Neural crest cell (in vitro differentiated cells): ENCODE measurements at regions not wholly inside any gene's neighbourhood (a gene's known extent, or its start where the extent isn't known, plus 50 kb on each side); places are given as distances from the start of the nearest gene placed in this dataset.

Source experiments
- DNase-seq: peaks from one replicate; pipeline ENCODE4 v3.0.0; 2021; ENCODE audit warnings: low read depth, mixed read lengths, low spot score
- H3K27ac Mint-ChIP-seq: one replicate; pipeline ENCODE4 v1.8.0; 2021; ENCODE audit warnings: mild to moderate bottlenecking, mixed read lengths; ENCODE audit not compliant: unreplicated experiment
- H3K27me3 Mint-ChIP-seq: 2 replicates; pipeline ENCODE4 v1.8.0; 2021; ENCODE audit warnings: low read depth, mild to moderate bottlenecking, mixed read lengths
- H3K36me3 Mint-ChIP-seq: 2 replicates; pipeline ENCODE4 v1.8.0; 2021; ENCODE audit warnings: low read depth, mild to moderate bottlenecking, mixed read lengths
- H3K4me1 Mint-ChIP-seq: 2 replicates; pipeline ENCODE4 v1.8.0; 2021; ENCODE audit warnings: mixed read lengths
- H3K4me3 Mint-ChIP-seq: one replicate; pipeline ENCODE4 v1.8.0; 2021; ENCODE audit warnings: mild to moderate bottlenecking, mixed read lengths
- H3K9me3 Mint-ChIP-seq: 2 replicates; pipeline ENCODE4 v1.8.0; 2021; ENCODE audit warnings: mixed read lengths
- TF ChIP-seq, protein P1 (sequence below): fragments of 200-600 bp; sonication (generic); conservative IDR thresholded peaks from 2 replicates; pipeline ENCODE4 v1.5.0; 2021; ENCODE audit warnings: antibody characterized with exemption, mild to moderate bottlenecking

DNA sequence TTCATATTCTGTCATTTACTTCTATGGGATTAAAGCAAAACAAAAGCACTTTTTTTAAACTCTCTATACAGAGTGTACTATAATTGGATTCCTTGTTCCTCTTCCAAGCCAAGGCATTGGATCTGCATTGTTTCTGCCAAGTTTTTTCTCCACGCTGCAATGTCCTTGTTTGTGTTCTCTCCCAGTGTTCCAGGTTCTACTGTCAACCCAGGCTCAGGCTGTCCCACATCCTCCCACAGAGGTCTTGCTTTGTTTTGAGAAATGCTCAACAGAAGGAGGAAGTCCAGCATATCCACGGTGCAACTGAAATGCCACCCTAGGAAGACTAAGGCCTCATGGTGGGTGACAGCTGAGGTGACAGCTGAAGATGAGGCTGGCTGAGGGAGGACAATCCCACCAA is 287.1 kb upstream of the PRDM1 start:
- DNase-seq = no peak
- H3K27ac Mint-ChIP-seq = no peak overlapping the region
- no peaks in the 10 kb centered on the region for H3K36me3 Mint-ChIP-seq
- TF ChIP-seq, protein P1, sequence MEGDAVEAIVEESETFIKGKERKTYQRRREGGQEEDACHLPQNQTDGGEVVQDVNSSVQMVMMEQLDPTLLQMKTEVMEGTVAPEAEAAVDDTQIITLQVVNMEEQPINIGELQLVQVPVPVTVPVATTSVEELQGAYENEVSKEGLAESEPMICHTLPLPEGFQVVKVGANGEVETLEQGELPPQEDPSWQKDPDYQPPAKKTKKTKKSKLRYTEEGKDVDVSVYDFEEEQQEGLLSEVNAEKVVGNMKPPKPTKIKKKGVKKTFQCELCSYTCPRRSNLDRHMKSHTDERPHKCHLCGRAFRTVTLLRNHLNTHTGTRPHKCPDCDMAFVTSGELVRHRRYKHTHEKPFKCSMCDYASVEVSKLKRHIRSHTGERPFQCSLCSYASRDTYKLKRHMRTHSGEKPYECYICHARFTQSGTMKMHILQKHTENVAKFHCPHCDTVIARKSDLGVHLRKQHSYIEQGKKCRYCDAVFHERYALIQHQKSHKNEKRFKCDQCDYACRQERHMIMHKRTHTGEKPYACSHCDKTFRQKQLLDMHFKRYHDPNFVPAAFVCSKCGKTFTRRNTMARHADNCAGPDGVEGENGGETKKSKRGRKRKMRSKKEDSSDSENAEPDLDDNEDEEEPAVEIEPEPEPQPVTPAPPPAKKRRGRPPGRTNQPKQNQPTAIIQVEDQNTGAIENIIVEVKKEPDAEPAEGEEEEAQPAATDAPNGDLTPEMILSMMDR = no peak
- no peak overlapping the region for H3K4me3 Mint-ChIP-seq
- H3K9me3 Mint-ChIP-seq = no peaks in the 10 kb centered on the region
- no peaks in the 10 kb centered on the region for H3K27me3 Mint-ChIP-seq
- H3K4me1 Mint-ChIP-seq = no peaks in the 10 kb centered on the region

DNA sequence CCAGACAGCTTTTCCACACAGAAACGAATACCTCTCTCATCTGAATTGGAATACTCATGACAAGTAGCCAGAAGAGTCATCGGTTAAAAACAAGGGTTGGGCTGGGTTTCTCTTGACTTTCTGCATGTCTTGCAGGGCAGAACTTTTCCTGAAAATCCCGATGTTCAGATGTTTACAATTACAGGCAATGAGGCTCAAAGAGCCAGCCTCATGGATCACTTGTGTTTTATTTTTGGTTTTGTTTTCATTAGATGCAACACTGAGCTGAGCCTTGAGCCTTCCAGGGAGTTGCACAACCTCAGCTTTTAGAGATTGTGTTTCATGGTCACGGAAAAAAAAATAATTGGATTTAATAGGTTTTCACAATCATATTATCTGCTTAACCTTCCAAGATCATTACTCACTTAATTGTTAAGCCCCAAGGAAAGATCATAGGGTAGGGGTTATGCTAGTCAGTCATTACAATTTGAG is 288.1 kb upstream of the PRDM1 start:
- no peak overlapping the region for H3K27ac Mint-ChIP-seq
- H3K4me1 Mint-ChIP-seq = no peaks in the 10 kb centered on the region
- H3K36me3 Mint-ChIP-seq = no peaks in the 10 kb centered on the region
- no peak overlapping the region for H3K4me3 Mint-ChIP-seq
- DNase-seq = no peak
- H3K9me3 Mint-ChIP-seq = no peaks in the 10 kb centered on the region
- no peaks in the 10 kb centered on the region for H3K27me3 Mint-ChIP-seq
- TF ChIP-seq, protein P1 = no peak

DNA sequence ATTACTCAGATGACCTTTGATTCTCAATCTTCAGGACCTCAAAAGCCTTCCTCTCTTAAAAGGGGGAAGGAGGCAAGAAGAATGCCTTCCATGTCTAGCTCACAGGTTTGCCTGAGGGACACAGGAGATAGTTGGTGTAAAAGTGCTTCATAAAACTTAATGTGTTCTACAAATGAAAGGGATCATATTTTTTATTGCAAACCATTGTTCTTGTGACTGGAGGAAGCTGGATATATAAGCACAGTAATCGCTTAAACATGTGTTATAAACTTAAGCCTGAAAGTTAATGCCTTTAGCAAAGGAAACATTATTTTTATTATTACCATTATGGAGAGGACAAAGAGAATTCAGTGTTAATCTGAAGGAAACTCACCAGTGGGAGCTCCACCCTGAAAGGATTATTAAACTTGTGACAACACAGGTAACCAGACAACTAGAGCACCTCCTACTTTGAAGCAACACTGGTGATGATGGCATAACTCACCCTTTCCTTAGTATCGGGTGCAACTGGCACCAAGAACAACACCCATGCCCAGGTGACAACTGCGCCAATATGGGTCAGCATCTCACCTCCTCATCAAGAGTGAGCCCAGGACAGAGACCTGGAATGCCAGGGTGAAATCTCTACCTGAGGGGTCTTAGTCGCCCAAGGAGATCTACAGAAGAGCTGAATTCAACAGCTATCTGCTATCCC is 288.7 kb upstream of the PRDM1 start:
- Mint-ChIP-seq H3K4me1 (no peaks in the 10 kb centered on the region), H3K9me3 (no peaks in the 10 kb centered on the region), H3K27me3 (no peaks in the 10 kb centered on the region), H3K36me3 (no peaks in the 10 kb centered on the region), H3K4me3 (no peak overlapping the region), H3K27ac (no peak overlapping the region)
- no peak for DNase-seq
- TF ChIP-seq, protein P1 = no peak

DNA sequence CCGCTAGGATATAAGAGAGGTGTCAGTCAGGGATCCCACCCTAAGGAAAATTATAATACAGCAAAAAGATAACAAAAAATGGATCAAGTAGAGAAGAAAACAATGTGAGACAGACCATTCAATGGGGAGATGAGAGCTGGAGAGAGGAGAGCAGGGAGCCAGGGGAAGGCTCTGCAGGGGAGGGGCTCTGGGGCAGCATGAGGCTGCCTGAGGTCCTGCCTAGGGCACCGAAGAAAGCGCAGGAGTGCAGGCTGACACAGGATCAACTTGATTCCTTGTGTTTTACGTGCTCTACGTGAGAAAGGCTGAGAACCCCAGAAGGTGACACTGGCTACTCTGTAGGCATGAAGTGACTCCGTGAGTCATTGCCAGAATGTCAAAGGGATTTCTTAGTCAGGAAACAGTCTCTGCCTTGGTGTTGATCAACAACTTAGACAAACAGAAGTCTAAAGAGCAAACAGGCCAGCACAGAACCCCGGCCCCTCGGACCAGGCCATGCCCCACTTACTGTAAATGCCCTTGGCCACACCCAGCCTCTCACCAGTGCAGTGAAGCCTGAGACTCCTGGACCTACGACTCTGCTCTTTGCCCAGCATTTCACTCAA is 290.1 kb upstream of the PRDM1 start:
- DNase-seq = no peak
- TF ChIP-seq, protein P1 = no peak
- no peaks in the 10 kb centered on the region for H3K27me3 Mint-ChIP-seq
- no peaks in the 10 kb centered on the region for H3K4me1 Mint-ChIP-seq
- H3K27ac Mint-ChIP-seq = no peak overlapping the region
- H3K36me3 Mint-ChIP-seq = no peaks in the 10 kb centered on the region
- H3K9me3 Mint-ChIP-seq = no peaks in the 10 kb centered on the region
- H3K4me3 Mint-ChIP-seq = no peak overlapping the region

DNA sequence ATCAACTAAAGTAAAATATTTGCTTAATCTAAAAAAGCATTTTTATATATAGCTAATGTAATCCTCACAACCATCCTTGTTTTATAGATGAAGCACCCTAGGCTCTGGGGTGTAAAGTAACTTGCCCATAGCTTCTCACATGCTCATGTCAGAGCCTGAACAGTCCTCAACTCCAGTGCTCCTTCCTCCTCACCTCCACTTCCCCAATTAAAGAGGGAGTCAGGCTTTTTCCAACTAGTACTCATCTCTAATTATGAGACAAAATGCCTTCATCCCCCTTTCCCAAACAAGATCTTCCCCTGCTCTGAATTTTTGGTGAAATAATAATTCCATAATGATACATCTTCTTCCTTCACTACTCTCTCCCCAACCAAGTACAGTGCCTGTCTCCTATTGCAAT is 290.8 kb upstream of the PRDM1 start:
- H3K9me3 Mint-ChIP-seq = no peaks in the 10 kb centered on the region
- no peaks in the 10 kb centered on the region for H3K27me3 Mint-ChIP-seq
- DNase-seq = no peak
- TF ChIP-seq, protein P1 = no peak
- no peak overlapping the region for H3K27ac Mint-ChIP-seq
- no peaks in the 10 kb centered on the region for H3K36me3 Mint-ChIP-seq
- H3K4me3 Mint-ChIP-seq = no peak overlapping the region
- H3K4me1 Mint-ChIP-seq = no peaks in the 10 kb centered on the region
